ENCODE measurements at regions not wholly inside any gene's neighbourhood (a gene's known extent, or its start where the extent isn't known, plus 50 kb on each side); places are given as distances from the start of the nearest gene placed in this dataset.

DNA sequence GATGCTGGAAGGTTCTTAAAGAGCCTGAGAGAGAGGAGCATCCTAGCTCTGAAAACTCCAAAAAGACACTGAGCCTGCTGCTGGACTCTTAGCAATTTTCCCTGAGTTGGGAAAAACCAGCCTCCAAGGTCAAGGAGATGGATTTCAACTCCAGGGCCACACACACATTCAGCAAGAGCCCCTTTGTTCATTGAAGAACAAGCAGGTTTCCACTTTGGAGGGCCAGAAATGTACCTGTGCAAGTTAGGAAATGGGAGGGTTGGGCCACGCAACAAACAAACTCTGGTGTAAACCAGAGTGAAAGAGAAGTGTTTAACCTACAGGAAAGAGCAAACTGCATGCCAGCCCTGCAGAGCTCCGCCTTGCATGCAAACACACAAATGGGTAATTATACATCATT lies 264.8 kb upstream of the RPL38 start (continued):
- TF ChIP-seq, protein P1, sequence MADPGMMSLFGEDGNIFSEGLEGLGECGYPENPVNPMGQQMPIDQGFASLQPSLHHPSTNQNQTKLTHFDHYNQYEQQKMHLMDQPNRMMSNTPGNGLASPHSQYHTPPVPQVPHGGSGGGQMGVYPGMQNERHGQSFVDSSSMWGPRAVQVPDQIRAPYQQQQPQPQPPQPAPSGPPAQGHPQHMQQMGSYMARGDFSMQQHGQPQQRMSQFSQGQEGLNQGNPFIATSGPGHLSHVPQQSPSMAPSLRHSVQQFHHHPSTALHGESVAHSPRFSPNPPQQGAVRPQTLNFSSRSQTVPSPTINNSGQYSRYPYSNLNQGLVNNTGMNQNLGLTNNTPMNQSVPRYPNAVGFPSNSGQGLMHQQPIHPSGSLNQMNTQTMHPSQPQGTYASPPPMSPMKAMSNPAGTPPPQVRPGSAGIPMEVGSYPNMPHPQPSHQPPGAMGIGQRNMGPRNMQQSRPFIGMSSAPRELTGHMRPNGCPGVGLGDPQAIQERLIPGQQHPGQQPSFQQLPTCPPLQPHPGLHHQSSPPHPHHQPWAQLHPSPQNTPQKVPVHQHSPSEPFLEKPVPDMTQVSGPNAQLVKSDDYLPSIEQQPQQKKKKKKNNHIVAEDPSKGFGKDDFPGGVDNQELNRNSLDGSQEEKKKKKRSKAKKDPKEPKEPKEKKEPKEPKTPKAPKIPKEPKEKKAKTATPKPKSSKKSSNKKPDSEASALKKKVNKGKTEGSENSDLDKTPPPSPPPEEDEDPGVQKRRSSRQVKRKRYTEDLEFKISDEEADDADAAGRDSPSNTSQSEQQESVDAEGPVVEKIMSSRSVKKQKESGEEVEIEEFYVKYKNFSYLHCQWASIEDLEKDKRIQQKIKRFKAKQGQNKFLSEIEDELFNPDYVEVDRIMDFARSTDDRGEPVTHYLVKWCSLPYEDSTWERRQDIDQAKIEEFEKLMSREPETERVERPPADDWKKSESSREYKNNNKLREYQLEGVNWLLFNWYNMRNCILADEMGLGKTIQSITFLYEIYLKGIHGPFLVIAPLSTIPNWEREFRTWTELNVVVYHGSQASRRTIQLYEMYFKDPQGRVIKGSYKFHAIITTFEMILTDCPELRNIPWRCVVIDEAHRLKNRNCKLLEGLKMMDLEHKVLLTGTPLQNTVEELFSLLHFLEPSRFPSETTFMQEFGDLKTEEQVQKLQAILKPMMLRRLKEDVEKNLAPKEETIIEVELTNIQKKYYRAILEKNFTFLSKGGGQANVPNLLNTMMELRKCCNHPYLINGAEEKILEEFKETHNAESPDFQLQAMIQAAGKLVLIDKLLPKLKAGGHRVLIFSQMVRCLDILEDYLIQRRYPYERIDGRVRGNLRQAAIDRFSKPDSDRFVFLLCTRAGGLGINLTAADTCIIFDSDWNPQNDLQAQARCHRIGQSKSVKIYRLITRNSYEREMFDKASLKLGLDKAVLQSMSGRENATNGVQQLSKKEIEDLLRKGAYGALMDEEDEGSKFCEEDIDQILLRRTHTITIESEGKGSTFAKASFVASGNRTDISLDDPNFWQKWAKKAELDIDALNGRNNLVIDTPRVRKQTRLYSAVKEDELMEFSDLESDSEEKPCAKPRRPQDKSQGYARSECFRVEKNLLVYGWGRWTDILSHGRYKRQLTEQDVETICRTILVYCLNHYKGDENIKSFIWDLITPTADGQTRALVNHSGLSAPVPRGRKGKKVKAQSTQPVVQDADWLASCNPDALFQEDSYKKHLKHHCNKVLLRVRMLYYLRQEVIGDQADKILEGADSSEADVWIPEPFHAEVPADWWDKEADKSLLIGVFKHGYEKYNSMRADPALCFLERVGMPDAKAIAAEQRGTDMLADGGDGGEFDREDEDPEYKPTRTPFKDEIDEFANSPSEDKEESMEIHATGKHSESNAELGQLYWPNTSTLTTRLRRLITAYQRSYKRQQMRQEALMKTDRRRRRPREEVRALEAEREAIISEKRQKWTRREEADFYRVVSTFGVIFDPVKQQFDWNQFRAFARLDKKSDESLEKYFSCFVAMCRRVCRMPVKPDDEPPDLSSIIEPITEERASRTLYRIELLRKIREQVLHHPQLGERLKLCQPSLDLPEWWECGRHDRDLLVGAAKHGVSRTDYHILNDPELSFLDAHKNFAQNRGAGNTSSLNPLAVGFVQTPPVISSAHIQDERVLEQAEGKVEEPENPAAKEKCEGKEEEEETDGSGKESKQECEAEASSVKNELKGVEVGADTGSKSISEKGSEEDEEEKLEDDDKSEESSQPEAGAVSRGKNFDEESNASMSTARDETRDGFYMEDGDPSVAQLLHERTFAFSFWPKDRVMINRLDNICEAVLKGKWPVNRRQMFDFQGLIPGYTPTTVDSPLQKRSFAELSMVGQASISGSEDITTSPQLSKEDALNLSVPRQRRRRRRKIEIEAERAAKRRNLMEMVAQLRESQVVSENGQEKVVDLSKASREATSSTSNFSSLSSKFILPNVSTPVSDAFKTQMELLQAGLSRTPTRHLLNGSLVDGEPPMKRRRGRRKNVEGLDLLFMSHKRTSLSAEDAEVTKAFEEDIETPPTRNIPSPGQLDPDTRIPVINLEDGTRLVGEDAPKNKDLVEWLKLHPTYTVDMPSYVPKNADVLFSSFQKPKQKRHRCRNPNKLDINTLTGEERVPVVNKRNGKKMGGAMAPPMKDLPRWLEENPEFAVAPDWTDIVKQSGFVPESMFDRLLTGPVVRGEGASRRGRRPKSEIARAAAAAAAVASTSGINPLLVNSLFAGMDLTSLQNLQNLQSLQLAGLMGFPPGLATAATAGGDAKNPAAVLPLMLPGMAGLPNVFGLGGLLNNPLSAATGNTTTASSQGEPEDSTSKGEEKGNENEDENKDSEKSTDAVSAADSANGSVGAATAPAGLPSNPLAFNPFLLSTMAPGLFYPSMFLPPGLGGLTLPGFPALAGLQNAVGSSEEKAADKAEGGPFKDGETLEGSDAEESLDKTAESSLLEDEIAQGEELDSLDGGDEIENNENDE (IDR thresholded peaks at IDR 0.05; ENCODE audit: insufficient replicate concordance, low read length) = no peak
- TF ChIP-seq RNF2 (IDR thresholded peaks at IDR 0.05; ENCODE audit: borderline replicate concordance, low read depth, low read length, missing control alignments, poor library complexity, severe bottlenecking) = no peak
- TF ChIP-seq NANOG (IDR thresholded peaks at IDR 0.05; ENCODE audit: insufficient read depth, low read depth, low read length, poor library complexity, severe bottlenecking) = no peak
- TF ChIP-seq ZNF274 (IDR thresholded peaks at IDR 0.05; ENCODE audit: borderline replicate concordance, extremely low read depth, low read length) = no peak
- no peak for TF ChIP-seq CHD2 (IDR thresholded peaks at IDR 0.05; ENCODE audit: low read length)
- TF ChIP-seq EP300 (IDR thresholded peaks at IDR 0.05; ENCODE audit: borderline replicate concordance in 1 of 2, low read depth in 2 of 2, low read length in 2 of 2) = no peak
- no peak for TF ChIP-seq BRCA1 (IDR thresholded peaks at IDR 0.05; ENCODE audit: low read depth, low read length)
- TF ChIP-seq TAF1 (IDR thresholded peaks at IDR 0.05; ENCODE audit: low read depth, low read length) = no peak
- TF ChIP-seq NRF1 (IDR thresholded peaks at IDR 0.05; ENCODE audit: low read depth, low read length) = no peak
- no peak for TF ChIP-seq KDM4A (IDR thresholded peaks at IDR 0.05; ENCODE audit: low read depth, low read length, severe bottlenecking)
- TF ChIP-seq KDM1A (IDR thresholded peaks at IDR 0.05; ENCODE audit: borderline replicate concordance, low read length) = no peak
